ENCODE measurements at regions not wholly inside any gene's neighbourhood (a gene's known extent, or its start where the extent isn't known, plus 50 kb on each side); places are given as distances from the start of the nearest gene placed in this dataset.

- no peaks in the 10 kb centered on the region for H3K9me3 ChIP-seq (ENCODE audit: low read depth)
- TF ChIP-seq, protein P1, sequence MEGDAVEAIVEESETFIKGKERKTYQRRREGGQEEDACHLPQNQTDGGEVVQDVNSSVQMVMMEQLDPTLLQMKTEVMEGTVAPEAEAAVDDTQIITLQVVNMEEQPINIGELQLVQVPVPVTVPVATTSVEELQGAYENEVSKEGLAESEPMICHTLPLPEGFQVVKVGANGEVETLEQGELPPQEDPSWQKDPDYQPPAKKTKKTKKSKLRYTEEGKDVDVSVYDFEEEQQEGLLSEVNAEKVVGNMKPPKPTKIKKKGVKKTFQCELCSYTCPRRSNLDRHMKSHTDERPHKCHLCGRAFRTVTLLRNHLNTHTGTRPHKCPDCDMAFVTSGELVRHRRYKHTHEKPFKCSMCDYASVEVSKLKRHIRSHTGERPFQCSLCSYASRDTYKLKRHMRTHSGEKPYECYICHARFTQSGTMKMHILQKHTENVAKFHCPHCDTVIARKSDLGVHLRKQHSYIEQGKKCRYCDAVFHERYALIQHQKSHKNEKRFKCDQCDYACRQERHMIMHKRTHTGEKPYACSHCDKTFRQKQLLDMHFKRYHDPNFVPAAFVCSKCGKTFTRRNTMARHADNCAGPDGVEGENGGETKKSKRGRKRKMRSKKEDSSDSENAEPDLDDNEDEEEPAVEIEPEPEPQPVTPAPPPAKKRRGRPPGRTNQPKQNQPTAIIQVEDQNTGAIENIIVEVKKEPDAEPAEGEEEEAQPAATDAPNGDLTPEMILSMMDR (IDR thresholded peaks at IDR 0.05; ENCODE audit: low read depth, low read length) = no peak
- H3K36me3 ChIP-seq = no peaks in the 10 kb centered on the region
- H3K27me3 ChIP-seq = no peaks in the 10 kb centered on the region
- no peaks in the 10 kb centered on the region for H3K4me1 ChIP-seq (ENCODE audit: low read depth)
- no peak overlapping the region for H3K27ac ChIP-seq
- DNase-seq (ENCODE audit: low read depth in 1 of 2, low spot score in 1 of 2) = no peak
- H3K4me3 ChIP-seq = no peak overlapping the region
These were observed 202.7 kb upstream of the SPRY1 start for GRCh38 chr4:123193802-123194367.

- H3K27ac ChIP-seq = no peak overlapping the region
- no peaks in the 10 kb centered on the region for H3K36me3 ChIP-seq
- no peak overlapping the region for H3K4me3 ChIP-seq
- no peak for DNase-seq (ENCODE audit: low read depth in 1 of 2, low spot score in 1 of 2)
- H3K27me3 ChIP-seq = no peaks in the 10 kb centered on the region
- H3K9me3 ChIP-seq (ENCODE audit: low read depth) = no peaks in the 10 kb centered on the region
- TF ChIP-seq, protein P1 (IDR thresholded peaks at IDR 0.05; ENCODE audit: low read depth, low read length) = no peak
- H3K4me1 ChIP-seq (ENCODE audit: low read depth) = no peaks in the 10 kb centered on the region
These were observed 197.9 kb upstream of the SPRY1 start for GRCh38 chr4:123198706-123199105.

DNA sequence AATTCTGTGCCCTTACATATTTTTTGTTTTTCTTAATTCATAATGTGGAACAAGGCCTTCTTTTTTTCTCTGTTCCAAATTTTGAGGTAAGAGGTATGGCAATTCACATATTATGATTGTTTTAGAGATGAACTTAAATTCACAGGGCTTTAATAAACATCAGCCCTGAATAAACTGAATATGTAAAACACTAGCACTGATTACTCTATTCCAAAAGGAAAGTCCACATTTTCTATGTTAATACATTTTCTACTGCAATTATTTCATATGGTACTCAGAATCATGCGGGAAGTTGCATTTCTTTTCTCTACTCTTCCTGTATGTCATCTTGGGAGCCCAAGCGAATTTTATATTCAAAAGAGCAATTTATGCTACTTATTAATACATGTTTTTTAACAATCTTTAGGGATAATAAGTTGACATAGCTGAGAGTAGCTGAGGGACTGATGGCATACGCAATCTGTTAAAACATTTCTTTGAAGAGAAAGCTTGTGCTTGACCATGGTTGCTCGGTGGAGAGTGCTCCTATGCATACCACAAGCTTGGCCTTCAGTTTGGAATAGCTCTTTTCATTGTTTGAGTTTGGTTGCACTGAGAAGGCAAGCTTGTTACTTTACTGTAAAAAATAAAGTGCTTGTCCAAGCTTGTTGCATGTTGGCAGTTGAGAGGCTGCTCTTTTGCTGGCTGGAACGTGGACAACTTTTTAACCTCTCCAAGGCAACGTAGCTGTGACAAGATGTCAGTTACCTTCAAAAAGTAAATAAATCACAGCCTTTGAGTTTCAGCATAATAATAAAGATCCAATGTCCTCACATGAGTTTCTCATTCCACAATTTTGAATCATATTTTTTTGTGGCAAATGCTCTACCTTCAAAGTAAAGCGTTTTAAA is 196.3 kb upstream of the SPRY1 start:
- no peaks in the 10 kb centered on the region for H3K4me1 ChIP-seq (ENCODE audit: low read depth)
- TF ChIP-seq, protein P1 (IDR thresholded peaks at IDR 0.05; ENCODE audit: low read depth, low read length) = no peak
- DNase-seq (ENCODE audit: low read depth in 1 of 2, low spot score in 1 of 2) = no peak
- no peak overlapping the region for H3K4me3 ChIP-seq
- H3K27ac ChIP-seq = no peak overlapping the region
- no peaks in the 10 kb centered on the region for H3K36me3 ChIP-seq
- H3K27me3 ChIP-seq = no peaks in the 10 kb centered on the region
- no peaks in the 10 kb centered on the region for H3K9me3 ChIP-seq (ENCODE audit: low read depth)

- no peaks in the 10 kb centered on the region for H3K4me1 ChIP-seq (ENCODE audit: low read depth)
- no peaks in the 10 kb centered on the region for H3K9me3 ChIP-seq (ENCODE audit: low read depth)
- no peaks in the 10 kb centered on the region for H3K36me3 ChIP-seq
- TF ChIP-seq, protein P1 (IDR thresholded peaks at IDR 0.05; ENCODE audit: low read depth, low read length) = no peak
- DNase-seq (ENCODE audit: low read depth in 1 of 2, low spot score in 1 of 2) = no peak
- H3K27ac ChIP-seq = no peak overlapping the region
- H3K4me3 ChIP-seq = no peak overlapping the region
- H3K27me3 ChIP-seq = no peaks in the 10 kb centered on the region
These were observed 191.9 kb upstream of the SPRY1 start for GRCh38 chr4:123204737-123205136.

DNA sequence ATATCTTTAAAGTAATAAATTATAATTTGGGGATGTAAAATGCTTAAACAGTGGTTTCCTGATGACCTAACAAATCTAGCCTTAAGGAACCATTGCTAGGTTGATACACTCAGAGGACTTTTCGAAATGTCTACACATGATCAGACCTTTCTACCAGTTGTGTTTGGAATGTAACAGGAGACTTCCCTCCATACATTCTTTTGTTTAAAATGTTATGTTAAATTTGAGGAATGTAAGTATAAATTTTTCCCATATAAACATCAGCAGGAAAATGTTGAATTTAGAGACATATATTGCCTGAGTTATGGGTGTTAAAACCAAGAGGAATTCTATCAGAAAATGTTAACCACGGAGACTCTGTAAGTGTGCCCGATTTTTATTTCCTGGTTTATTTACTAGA is 190.6 kb upstream of the SPRY1 start:
- Histone ChIP-seq H3K27ac (no peak overlapping the region), H3K36me3 (no peaks in the 10 kb centered on the region), H3K9me3 (ENCODE audit: low read depth) (no peaks in the 10 kb centered on the region), H3K4me3 (no peak overlapping the region), H3K4me1 (ENCODE audit: low read depth) (no peaks in the 10 kb centered on the region), H3K27me3 (no peaks in the 10 kb centered on the region)
- TF ChIP-seq, protein P1 (IDR thresholded peaks at IDR 0.05; ENCODE audit: low read depth, low read length) = no peak
- DNase-seq (ENCODE audit: low read depth in 1 of 2, low spot score in 1 of 2) = no peak

Measured in cardiac muscle cell (in vitro differentiated cells and primary cell).